Activated T-helper 9 cell treated with anti-CD3 and anti-CD28 coated beads, Interleukin-2, amount 50 U/mL, for 16 hours (primary cell): ENCODE measurements at regions not wholly inside any gene's neighbourhood (a gene's known extent, or its start where the extent isn't known, plus 50 kb on each side); places are given as distances from the start of the nearest gene placed in this dataset.

Experiments
- DNase-seq: peaks from one replicate; pipeline ENCODE4 v3.0.0-alpha.2; 2020; ENCODE audit warnings: low read depth

DNA sequence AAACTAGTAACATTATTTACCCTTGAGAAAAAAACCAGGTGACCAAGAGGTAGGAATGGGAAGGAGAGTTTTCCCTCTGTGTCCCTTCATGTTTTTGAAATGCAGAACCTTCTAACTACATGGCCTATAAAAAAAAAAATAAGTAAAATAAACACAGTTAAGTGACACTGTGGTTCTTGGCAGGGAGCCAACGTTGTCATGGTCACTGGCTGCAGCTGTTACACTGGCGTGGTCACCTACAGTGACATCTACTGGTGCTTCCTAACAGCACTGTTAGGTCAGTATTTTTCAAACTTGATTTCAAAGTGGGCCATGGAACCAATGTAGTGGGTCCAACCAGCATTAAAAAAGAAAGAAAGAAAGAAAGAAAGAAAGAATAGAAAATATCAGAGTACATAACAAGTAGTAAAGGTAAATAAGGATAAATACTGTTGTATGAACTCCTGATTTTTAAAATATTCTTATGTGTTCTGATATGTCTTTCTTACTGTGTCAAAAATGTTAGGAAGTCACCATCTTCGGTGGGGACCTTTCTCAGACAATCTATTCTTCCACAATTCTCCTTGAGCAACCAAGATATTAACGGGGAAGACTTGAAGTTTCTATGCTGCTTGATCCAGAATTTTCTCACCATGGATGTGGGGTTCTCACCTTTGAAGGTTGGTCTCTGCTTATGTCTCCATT, 59.1 kb upstream of the PJA2 start:
- peak; percentile 41 for DNase-seq

DNA sequence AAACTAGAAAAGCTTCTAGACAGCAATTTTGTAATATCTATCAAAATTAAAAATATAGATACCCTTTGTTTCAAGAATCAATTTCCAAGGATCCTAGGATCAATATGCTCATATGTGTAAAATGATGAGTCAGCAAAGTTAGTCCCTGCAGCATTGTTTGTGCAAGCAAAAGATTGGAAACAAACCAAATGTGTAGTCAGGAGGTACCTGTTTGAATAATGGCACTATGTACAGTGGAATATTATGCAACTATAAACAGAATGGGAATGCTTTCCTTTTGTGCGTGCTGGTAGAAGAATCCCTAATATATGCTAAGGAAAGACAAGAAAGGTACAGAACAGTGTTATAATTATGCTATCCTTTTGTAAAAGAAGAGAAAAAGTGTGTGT, 58.5 kb upstream of the PJA2 start:
- no peak for DNase-seq

DNA sequence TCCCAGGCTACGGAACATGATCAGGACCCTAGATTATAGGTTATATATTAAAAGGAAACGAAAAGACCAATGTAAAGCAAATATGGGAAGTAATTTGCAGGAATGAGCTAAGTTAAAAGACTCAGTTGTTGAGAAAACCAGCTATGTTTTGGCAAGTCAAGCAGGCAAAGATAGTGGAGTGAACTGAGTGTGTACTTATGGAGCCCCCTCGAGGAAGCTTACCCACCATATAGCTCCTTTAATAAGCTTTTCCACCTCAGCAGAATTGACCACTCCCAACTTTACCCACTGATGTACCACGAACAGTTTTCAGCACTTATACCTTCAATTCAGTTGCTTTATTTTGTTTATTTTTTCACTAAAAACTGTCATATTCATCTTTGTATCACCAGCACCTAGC, 57.3 kb upstream of the PJA2 start:
- no peak for DNase-seq
